Prostate gland (tissue), 2 donors: ENCODE measurements at regions not wholly inside any gene's neighbourhood (a gene's known extent, or its start where the extent isn't known, plus 50 kb on each side); places are given as distances from the start of the nearest gene placed in this dataset.

Experiments
- DNase-seq: peaks from one replicate; pipeline ENCODE4 v3.0.0-alpha.2; 2019; ENCODE audit warnings: low spot score
- H3K27ac ChIP-seq, 2 donors: fragments of 200-600 bp; sonication (generic); 2 replicates each; pipeline ENCODE4 v1.5.1; 2017 to 2019
- H3K27me3 ChIP-seq: fragments of 200-600 bp; sonication (generic); replicated peaks from 2 replicates; pipeline ENCODE4 v1.5.1; 2019; ENCODE audit not compliant: insufficient read depth
- H3K36me3 ChIP-seq, 2 donors: fragments of 200-600 bp; sonication (generic); 1 replicate in 1 of 2; 2 replicates in 1 of 2; pipeline versions ENCODE4 v1.5.1 to v1.8.1; 2017 to 2019
- H3K4me1 ChIP-seq: fragments of 200-600 bp; sonication (generic); replicated peaks from 2 replicates; pipeline ENCODE4 v1.5.1; 2019
- H3K4me3 ChIP-seq, 2 donors: fragments of 200-600 bp; sonication (generic); 2 replicates each; pipeline ENCODE4 v1.5.1; 2017 to 2019
- H3K9me3 ChIP-seq: fragments of 200-600 bp; sonication (generic); 2 replicates; pipeline ENCODE4 v1.5.1; 2017
- CTCF ChIP-seq, 4 experiments: fragments of 200-600 bp in 2 of 4; fragments of 450-650 bp in 2 of 4; sonication (generic) in 2 of 4; IDR thresholded peaks; 1 replicate in 3 of 4; 2 replicates in 1 of 4; pipeline ENCODE4 v1.5.1; 2016 to 2019; ENCODE audit warnings: antibody characterized with exemption in 4 of 4, mild to moderate bottlenecking in 2 of 4, moderate library complexity in 2 of 4
- POLR2A ChIP-seq: fragments of 450-650 bp; IDR thresholded peaks from one replicate; pipeline ENCODE4 v1.6.1; 2016; ENCODE audit warnings: antibody characterized with exemption, mild to moderate bottlenecking
- POLR2AphosphoS5 ChIP-seq: sonication (generic); formaldehyde crosslinking; IDR thresholded peaks from one replicate; pipeline ENCODE4 v1.6.1; 2017; ENCODE audit warnings: antibody characterized with exemption
- WGBS: methylation state at CpG from one replicate; pipeline ENCODE4 v1.1.5; 2018; 5-methylcytosine and 5-hydroxymethylcytosine counted together
- intact Hi-C: fragments of 100-400 bp; cut with DNase I; formaldehyde crosslinking; loops from one replicate; pipeline ENCODE4 v1.14.2; 2022

- no peak for DNase-seq
- H3K4me1 ChIP-seq, result no peaks in the 10 kb centered on the region
- WGBS, result 78% methylated on average over 10 of the region's 10 CpGs
- H3K27me3 ChIP-seq, result no peaks in the 10 kb centered on the region
- H3K27ac ChIP-seq, result no peak overlapping the region
- H3K9me3 ChIP-seq, result no peaks in the 10 kb centered on the region
- no peak overlapping the region for H3K4me3 ChIP-seq
- intact Hi-C loops, result no loop called here
- no peak for TF ChIP-seq CTCF (IDR thresholded peaks at IDR 0.05)
- TF ChIP-seq POLR2A, result no peak
- no peak for TF ChIP-seq POLR2AphosphoS5
- no peaks in the 10 kb centered on the region for H3K36me3 ChIP-seq
These were observed 251.1 kb upstream of the JUN start for GRCh38 chr1:59034925-59035324.

GRCh38 chr1:59039551-59039950 lies 255.7 kb upstream of the JUN start:
- TF ChIP-seq POLR2A (no peak), CTCF (IDR thresholded peaks at IDR 0.05) (no peak), POLR2AphosphoS5 (no peak)
- WGBS, result 91% methylated on average over 5 of the region's 5 CpGs
- Histone ChIP-seq H3K9me3 (no peaks in the 10 kb centered on the region), H3K4me1 (no peaks in the 10 kb centered on the region), H3K27me3 (no peaks in the 10 kb centered on the region), H3K27ac (no peak overlapping the region), H3K4me3 (no peak overlapping the region), H3K36me3 (no peaks in the 10 kb centered on the region)
- intact Hi-C loops, result no loop called here
- DNase-seq, result no peak

GRCh38 chr1:59040486-59040885 lies 256.4 kb upstream of the FGGY start:
- Histone ChIP-seq H3K4me1 (no peaks in the 10 kb centered on the region), H3K27me3 (no peaks in the 10 kb centered on the region), H3K4me3 (no peak overlapping the region), H3K9me3 (no peaks in the 10 kb centered on the region), H3K36me3 (no peaks in the 10 kb centered on the region), H3K27ac (no peak overlapping the region)
- intact Hi-C loops, result no loop called here
- no peak for DNase-seq
- TF ChIP-seq POLR2AphosphoS5, result no peak
- no peak for TF ChIP-seq CTCF (IDR thresholded peaks at IDR 0.05)
- TF ChIP-seq POLR2A, result no peak
- 96% methylated on average over 2 of the region's 2 CpGs for WGBS

GRCh38 chr1:59041646-59042277 lies 255.1 kb upstream of the FGGY start:
- no peaks in the 10 kb centered on the region for H3K4me1 ChIP-seq
- WGBS, result 63% methylated on average over 5 of the region's 5 CpGs
- intact Hi-C loops, result no loop called here
- no peaks in the 10 kb centered on the region for H3K9me3 ChIP-seq
- no peak overlapping the region for H3K4me3 ChIP-seq
- no peak for DNase-seq
- H3K27ac ChIP-seq, result peak overlapping the region in 1 of 2 donors; percentile 8
- H3K36me3 ChIP-seq, result no peaks in the 10 kb centered on the region
- no peaks in the 10 kb centered on the region for H3K27me3 ChIP-seq
- TF ChIP-seq POLR2AphosphoS5 (no peak), POLR2A (no peak), CTCF (IDR thresholded peaks at IDR 0.05) (no peak)

- Histone ChIP-seq H3K9me3 (no peaks in the 10 kb centered on the region), H3K27me3 (no peaks in the 10 kb centered on the region), H3K36me3 (no peaks in the 10 kb centered on the region), H3K4me1 (no peaks in the 10 kb centered on the region), H3K4me3 (no peak overlapping the region), H3K27ac (peak overlapping the region in 1 of 2 donors; percentile 28)
- 15% methylated on average over 4 of the region's 4 CpGs for WGBS
- intact Hi-C loops, result no loop called here
- peak; percentile 49 for DNase-seq
- TF ChIP-seq CTCF (IDR thresholded peaks at IDR 0.05) (no peak), POLR2AphosphoS5 (peak; percentile 55), POLR2A (no peak)
These were observed 253.1 kb upstream of the FGGY start for GRCh38 chr1:59043796-59044195.
